A673 (cell line): ENCODE measurements at regions not wholly inside any gene's neighbourhood (a gene's known extent, or its start where the extent isn't known, plus 50 kb on each side); places are given as distances from the start of the nearest gene placed in this dataset.

Source experiments
- BruUV-seq: library from RNA; stranded (reverse); fragments of 400-500 nt; replicated peaks from 2 replicates; lab custom pipeline; 2021; lab: Mats Ljungman, UMichigan
- CTCF ChIA-PET: fragments of 300-600 bp; sonication (Branson Sonifier 250); formaldehyde crosslinking; loops from one replicate; lab custom pipeline; 2022; ENCODE audit warnings: antibody characterized with exemption; lab: Charles Lee
- POLR2A ChIA-PET: fragments of 300-600 bp; sonication (Branson Sonifier 250); formaldehyde crosslinking; loops from one replicate; lab custom pipeline; 2022; ENCODE audit warnings: antibody characterized with exemption; ENCODE audit not compliant: low non-redundant PET; lab: Charles Lee
- DNase-seq: peaks from one replicate; pipeline ENCODE4 v3.0.0-alpha.2; 2015; ENCODE audit warnings: low spot score
- H3K27ac ChIP-seq: fragments of 200-600 bp; sonication (generic); 2 replicates; pipeline ENCODE4 v1.5.1; 2016; ENCODE audit warnings: mixed run types, low read depth, mild to moderate bottlenecking, mixed read lengths, antibody characterized with exemption, low read length; ENCODE audit not compliant: poor library complexity, severe bottlenecking
- H3K27me3 ChIP-seq: fragments of 200-600 bp; sonication (generic); replicated peaks from 2 replicates; pipeline ENCODE4 v1.6.1; 2017; ENCODE audit warnings: mixed run types, low read depth, mild to moderate bottlenecking, mixed read lengths, antibody characterized with exemption, low read length; ENCODE audit not compliant: insufficient read depth, poor library complexity
- H3K36me3 ChIP-seq: fragments of 200-600 bp; sonication (generic); 2 replicates; pipeline ENCODE4 v1.6.1; 2016; ENCODE audit warnings: mixed run types, mild to moderate bottlenecking, mixed read lengths, antibody characterized with exemption, low read length; ENCODE audit not compliant: insufficient read depth, poor library complexity, severe bottlenecking
- H3K4me1 ChIP-seq: fragments of 200-600 bp; sonication (generic); 2 replicates; pipeline ENCODE4 v1.6.1; 2017; ENCODE audit warnings: mixed run types, mild to moderate bottlenecking, mixed read lengths, antibody characterized with exemption, low read length; ENCODE audit not compliant: insufficient read depth, poor library complexity, severe bottlenecking
- H3K4me3 ChIP-seq: fragments of 200-600 bp; sonication (generic); 2 replicates; pipeline ENCODE4 v1.5.1; 2016; ENCODE audit warnings: low read depth, mixed run types, mild to moderate bottlenecking, mixed read lengths, low read length; ENCODE audit not compliant: poor library complexity, severe bottlenecking
- H3K9me3 ChIP-seq: fragments of 200-600 bp; sonication (generic); 2 replicates; pipeline ENCODE4 v1.6.1; 2016; ENCODE audit warnings: mixed run types, low read depth, mild to moderate bottlenecking, mixed read lengths, antibody characterized with exemption, low read length; ENCODE audit not compliant: poor library complexity, severe bottlenecking
- CTCF ChIP-seq: fragments of 300-800, 200-600 bp; sonication (generic); conservative IDR thresholded peaks from 2 replicates; pipeline ENCODE4 v1.5.1; 2017; ENCODE audit warnings: low read depth, mild to moderate bottlenecking, antibody characterized with exemption, low read length, moderate library complexity, mixed read lengths
- EZH2 ChIP-seq: fragments of 200-600 bp; sonication (generic); IDR thresholded peaks from 2 replicates; pipeline ENCODE4 v1.6.1; 2017; ENCODE audit warnings: borderline replicate concordance, low read depth, mild to moderate bottlenecking, mixed read lengths, antibody characterized with exemption, low read length; ENCODE audit not compliant: poor library complexity, severe bottlenecking
- intact Hi-C: fragments of 100-400 bp; cut with micrococcal nuclease; formaldehyde crosslinking; loops from one replicate; pipeline ENCODE4 v1.10.0; 2022; ENCODE audit not compliant: unreplicated experiment

GRCh38 chr5:141778206-141778605, 96.2 kb upstream of the ARAP3 start:
- no peak for TF ChIP-seq CTCF
- H3K27ac ChIP-seq = peak overlapping the region; percentile 22
- CTCF ChIA-PET = no interaction called here

GRCh38 chr5:141777711-141778110, 95.7 kb upstream of the ARAP3 start:
- POLR2A ChIA-PET = interaction anchor here (0.7 kb wide), 1 partner anchor 62 kb away, joined by 4 read pairs; no protein-coding TSS in a partner anchor
- no peak overlapping the region for H3K4me3 ChIP-seq
- TF ChIP-seq EZH2 (no peak), CTCF (no peak)
- no TSS peak for BruUV-seq
- peaks cover 23% of the 10 kb centered on the region for H3K4me1 ChIP-seq
- H3K9me3 ChIP-seq = no peaks in the 10 kb centered on the region
- no peaks in the 10 kb centered on the region for H3K36me3 ChIP-seq
- intact Hi-C loops = no loop called here
- DNase-seq = no peak
- no peaks in the 10 kb centered on the region for H3K27me3 ChIP-seq
- H3K27ac ChIP-seq = peak overlapping the region; percentile 22
- CTCF ChIA-PET = no interaction called here

More at GRCh38 chr5:141778206-141778605, 96.2 kb upstream of the ARAP3 start:
- DNase-seq = peak; percentile 87
- Histone ChIP-seq H3K36me3 (no peaks in the 10 kb centered on the region), H3K4me1 (peaks cover 23% of the 10 kb centered on the region), H3K27me3 (no peaks in the 10 kb centered on the region), H3K9me3 (no peaks in the 10 kb centered on the region), H3K4me3 (no peak overlapping the region)
- intact Hi-C loops = no loop called here
- BruUV-seq = no TSS peak
- POLR2A ChIA-PET = interaction anchor here (0.7 kb wide), 1 partner anchor 62 kb away, joined by 4 read pairs; no protein-coding TSS in a partner anchor

- Histone ChIP-seq H3K36me3 (no peaks in the 10 kb centered on the region), H3K4me3 (no peak overlapping the region), H3K27ac (no peak overlapping the region), H3K9me3 (no peaks in the 10 kb centered on the region), H3K4me1 (peaks cover 23% of the 10 kb centered on the region), H3K27me3 (no peaks in the 10 kb centered on the region)
- POLR2A ChIA-PET = no interaction called here
- DNase-seq = no peak
- CTCF ChIA-PET = no interaction called here
- intact Hi-C loops = no loop called here
- no TSS peak for BruUV-seq
- TF ChIP-seq CTCF (no peak), EZH2 (no peak)
Measured at GRCh38 chr5:141777130-141777529, 95.1 kb upstream of the ARAP3 start.
